CD4-positive, alpha-beta T cell treated with Interleukin-17A for 1 hour (primary cell): ENCODE measurements at regions not wholly inside any gene's neighbourhood (a gene's known extent, or its start where the extent isn't known, plus 50 kb on each side); places are given as distances from the start of the nearest gene placed in this dataset.
A peak's percentile ranks its signal among the peaks of the same experiment; 100 is the strongest.
"Not testable (repeated sequence)": the region's sequence is repeated elsewhere in the genome, so short reads cannot be mapped to it uniquely, and the experiment has no call there.

Experiments used
- DNase-seq: peaks from one replicate; pipeline ENCODE4 v3.0.0-alpha.2; 2020

DNA sequence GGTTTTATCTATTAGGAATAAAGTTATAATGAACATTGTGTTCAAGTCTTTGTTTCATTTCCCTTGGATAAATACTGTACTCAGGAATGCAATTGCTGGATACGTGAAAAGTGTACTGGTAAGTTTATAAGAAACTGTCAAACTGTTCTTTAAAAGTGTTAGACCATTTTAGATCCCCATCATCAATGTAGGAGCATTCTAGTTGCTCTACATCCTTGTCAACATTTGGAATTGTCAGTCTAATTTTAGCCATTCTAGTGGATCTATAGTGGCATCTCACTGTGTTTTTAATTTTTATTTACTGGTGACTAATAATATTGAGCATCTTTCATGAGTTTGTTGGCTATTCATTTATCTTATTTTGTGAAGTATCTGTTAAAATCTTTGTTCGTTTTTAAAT lies 354.0 kb upstream of the NRP1 start:
- no peak for DNase-seq

DNA sequence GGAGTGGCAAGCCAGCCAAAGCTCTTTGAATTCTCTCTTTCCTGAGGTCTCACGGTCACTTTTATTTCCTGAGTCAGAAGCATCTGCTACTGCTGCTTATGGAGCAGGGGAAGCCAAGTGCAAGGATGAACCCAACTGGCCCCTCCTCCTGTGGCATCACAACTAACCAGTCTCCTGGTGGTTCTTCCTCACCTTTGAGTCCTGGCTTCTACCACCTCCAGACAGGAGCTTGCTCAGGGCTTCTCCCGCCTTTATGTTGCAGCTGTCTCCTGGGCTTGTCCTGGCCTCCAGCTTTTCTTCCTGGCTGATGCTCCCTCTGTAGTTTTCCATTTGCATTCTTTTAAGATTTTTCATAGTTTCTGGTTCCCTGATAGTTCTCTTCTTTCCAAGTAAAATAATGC lies 349.7 kb upstream of the NRP1 start:
- DNase-seq = no peak

- DNase-seq = no peak
Measured at GRCh38 chr10:33681595-33681994, 347.1 kb upstream of the NRP1 start.

- no peak for DNase-seq
Measured at GRCh38 chr10:33680036-33680435, 345.6 kb upstream of the NRP1 start.

- no peak for DNase-seq
Measured at GRCh38 chr10:33676606-33677339, 342.3 kb upstream of the NRP1 start.

DNA sequence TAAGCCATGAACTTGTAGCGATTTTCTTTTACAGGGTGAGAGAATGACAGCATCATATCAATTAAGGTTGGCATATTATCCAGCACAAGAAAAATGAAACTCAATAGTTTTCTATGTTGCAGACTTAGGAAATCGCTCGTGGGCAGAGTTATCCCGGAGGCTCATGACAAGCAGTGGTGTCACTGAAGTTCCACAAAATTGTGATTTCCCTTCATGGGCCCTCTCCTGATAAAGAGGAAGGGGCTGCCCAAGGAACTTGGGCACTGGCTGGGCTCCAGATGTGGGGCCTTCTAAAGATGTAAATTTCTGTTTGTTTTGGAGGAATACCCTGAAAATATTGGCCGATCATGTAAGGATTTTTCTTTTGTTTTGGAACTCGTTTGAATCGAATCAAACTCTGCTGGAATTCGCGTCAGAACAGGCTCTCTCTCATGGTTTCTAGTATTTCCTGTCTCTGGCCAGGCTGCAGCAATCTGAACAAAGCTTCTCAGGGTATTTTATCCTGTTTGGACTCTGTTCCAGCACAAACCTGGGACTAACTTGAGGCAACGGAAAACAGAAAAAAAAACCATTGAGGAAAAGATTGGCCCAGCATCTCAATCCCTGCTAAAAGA lies 340.6 kb upstream of the NRP1 start:
- no peak for DNase-seq

DNA sequence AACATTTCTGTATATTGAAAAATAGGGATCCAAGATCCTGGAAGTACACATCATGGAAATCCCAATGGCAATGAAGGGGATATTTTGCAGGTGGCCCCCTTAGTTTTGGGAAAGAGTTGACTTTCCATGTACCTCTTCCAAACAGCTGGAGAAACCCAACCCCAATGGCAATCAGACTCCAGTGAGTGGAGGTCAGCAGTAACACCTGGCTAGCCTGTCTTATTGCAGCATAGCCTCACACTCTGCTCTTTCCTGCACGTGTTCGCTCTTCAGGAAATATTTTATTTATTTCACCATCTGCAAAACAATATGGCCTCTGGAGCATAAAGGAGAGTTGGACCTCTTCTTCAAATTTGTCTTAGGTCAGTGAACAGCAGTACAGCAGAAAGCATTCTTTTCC lies 340.0 kb upstream of the NRP1 start:
- no peak for DNase-seq

GRCh38 chr10:33673839-33674415 lies 339.5 kb upstream of the NRP1 start:
- DNase-seq = no peak

DNA sequence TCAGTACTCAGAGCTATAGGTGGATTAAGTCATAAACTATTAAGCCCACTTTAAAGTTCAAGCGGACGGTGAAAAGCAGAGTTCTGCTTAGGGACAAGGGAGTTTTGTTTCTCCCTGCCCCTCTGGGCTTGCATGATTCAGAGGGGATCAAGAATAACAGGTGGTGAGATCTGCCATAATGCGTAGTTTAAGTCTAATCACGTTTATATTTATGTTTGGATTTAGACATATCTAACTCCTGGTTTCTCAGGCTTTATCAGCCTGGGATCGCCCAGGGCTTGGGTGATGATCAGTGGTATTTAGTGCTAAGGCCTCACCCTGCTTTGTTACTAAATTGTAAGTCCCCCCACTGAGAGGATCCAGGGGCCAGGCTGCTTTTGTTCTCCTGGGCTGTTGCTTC lies 335.4 kb upstream of the NRP1 start:
- DNase-seq = no peak

- no peak for DNase-seq
Measured at GRCh38 chr10:33666686-33667480, 332.4 kb upstream of the NRP1 start.

DNA sequence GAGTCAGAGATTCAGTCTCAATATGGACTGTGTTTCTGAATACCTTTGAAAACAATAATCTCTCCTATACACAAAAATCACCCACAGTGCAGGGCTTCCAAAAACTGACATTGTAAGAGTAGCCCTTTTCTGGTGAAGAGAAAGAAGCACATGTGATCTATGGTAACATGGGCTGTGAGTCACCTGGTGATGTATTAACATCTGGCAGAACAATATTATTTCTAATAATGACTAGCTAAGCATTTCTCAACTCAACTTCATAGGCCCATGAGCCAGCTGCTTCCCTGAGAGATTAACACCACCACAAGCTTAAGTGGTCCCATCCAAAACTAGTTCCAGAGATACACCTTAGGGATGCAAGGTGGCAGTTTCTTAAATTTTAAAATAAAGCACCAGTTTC lies 331.0 kb upstream of the NRP1 start:
- no peak for DNase-seq

DNA sequence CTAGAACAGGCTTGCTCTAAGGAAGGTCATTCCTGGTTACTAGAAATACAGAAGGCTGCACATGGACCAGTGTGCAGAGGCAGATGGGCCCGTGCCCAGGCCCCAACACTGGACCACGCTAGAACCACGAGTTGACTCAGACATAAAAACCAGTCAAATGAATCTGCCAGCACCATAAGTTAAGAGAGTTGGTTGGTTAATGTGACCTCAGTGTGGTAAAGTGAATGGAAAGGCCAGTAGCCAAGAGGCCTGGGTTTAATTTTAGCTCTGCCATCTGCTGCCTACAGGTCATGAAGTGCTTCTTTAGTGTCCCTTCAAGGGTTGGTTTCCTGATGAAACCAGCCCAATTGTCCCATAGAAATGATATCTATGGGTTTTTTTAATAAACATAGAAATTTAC lies 329.6 kb upstream of the NRP1 start:
- DNase-seq = no peak

DNA sequence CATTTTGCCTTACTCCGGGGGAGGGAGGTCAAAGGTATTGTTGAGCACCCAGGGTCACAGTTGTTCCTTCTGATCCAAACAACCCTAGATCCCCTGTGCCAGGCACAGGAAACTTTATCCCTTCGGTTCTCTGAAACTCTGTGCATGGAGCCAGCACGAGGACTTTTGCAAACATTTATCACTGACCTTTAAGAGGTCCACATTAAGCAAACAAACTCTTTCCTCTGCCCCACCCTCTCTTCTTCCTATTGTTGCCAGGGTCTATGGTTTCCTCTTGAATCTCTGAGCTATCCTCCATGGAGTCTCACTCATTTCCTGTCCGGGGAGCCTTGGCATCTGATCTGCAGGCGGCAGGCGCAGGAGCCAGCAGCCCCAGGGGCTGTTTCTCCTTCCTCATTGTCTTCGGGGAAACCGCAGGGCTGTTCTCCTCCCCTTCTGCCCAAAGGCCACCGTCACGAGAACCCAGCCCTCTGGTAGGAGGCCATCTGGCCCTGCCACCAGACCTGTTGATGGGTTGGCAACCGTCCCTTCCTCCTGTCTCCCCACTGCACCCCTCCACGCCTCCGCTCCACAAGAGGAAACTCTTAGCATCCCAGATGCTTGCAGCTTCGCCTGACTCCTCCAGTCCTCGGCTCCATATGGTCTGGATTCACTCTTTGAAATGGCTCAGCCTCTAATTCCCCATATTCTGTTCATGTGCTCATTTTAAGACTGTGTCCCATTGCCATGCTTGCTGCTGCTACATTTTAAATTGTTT lies 327.3 kb upstream of the NRP1 start:
- peak; percentile 12 for DNase-seq

DNA sequence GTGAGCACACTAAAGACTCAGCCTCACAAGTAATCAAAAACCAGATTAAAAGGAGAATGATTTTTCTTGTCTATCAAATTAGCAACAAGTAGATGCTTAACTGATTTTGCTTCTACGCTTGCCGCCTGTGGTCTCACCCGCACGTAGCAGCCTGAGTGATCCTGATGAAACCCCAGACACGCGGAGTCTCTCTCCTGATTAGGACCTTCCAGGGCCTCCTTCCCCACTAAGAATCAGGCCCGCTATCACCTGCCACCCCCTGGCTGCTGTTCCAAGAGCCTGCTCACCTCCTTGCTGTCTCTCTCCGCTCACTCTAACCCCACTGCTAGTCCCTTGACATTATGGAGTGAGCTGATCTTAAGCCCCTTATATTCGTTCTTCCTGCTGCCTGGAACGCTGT lies 325.9 kb upstream of the NRP1 start:
- no peak for DNase-seq

- no peak for DNase-seq
Measured at GRCh38 chr10:33657913-33658312, 323.4 kb upstream of the NRP1 start.

- no peak for DNase-seq
Measured at GRCh38 chr10:33657154-33657908, 322.9 kb upstream of the NRP1 start.

DNA sequence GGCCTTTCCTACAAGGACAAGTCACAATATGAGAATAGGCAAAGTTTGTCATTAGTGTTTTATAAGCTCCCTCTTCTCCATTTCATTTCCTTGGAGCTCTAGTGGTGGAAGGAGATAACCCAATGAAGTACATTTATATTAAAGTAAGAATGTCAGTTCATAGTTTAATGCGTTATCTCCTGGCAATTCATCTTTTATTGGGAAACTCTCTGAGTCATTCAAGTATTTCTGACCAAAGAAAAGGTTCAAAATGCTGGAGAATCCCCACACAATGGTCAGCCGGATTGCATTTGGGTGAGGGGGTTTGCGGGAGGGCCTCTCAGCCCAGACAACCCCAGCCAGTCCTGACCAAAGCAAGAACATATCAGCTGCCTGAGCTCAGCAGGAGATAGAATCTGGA lies 321.5 kb upstream of the NRP1 start:
- DNase-seq = no peak

DNA sequence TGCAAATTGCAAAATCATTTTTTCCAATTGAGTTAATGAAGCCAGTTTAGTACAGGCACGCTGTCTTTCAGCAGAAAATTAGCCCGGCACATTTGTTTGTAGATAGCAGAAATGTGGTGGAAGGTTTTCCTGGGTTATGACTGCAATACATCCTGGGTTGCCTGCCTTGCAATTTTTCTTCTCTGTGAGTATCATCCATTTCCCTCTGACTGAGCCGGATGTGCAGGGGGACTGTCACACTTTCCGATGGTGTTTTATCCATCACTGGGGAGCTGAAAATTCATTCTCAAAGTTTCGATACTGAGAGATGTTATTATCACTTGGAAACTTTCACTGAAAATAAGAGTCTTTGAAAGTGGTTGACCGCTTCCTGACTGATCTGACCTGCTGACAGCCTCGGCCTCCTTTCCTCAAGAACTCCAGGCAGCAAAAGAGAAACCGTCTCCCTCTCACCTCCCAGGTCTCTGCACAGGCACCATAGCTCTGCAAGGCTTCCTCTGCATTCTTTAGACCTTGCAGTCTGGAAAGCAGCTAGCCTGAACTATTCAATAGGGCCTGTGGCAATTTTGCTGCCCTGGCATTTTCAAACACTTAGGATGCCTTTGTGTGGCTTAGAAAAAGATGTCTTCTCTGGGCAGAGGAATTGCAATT lies 320.8 kb upstream of the NRP1 start:
- DNase-seq = no peak

- no peak for DNase-seq
Measured at GRCh38 chr10:33653584-33654367, 319.3 kb upstream of the NRP1 start.

- no peak for DNase-seq
Measured at GRCh38 chr10:33652870-33653269, 318.4 kb upstream of the NRP1 start.

- not testable (repeated sequence) for DNase-seq
Measured at GRCh38 chr10:33650131-33650530, 315.7 kb upstream of the NRP1 start.
